ENCODE measurements at regions not wholly inside any gene's neighbourhood (a gene's known extent, or its start where the extent isn't known, plus 50 kb on each side); places are given as distances from the start of the nearest gene placed in this dataset.

DNA sequence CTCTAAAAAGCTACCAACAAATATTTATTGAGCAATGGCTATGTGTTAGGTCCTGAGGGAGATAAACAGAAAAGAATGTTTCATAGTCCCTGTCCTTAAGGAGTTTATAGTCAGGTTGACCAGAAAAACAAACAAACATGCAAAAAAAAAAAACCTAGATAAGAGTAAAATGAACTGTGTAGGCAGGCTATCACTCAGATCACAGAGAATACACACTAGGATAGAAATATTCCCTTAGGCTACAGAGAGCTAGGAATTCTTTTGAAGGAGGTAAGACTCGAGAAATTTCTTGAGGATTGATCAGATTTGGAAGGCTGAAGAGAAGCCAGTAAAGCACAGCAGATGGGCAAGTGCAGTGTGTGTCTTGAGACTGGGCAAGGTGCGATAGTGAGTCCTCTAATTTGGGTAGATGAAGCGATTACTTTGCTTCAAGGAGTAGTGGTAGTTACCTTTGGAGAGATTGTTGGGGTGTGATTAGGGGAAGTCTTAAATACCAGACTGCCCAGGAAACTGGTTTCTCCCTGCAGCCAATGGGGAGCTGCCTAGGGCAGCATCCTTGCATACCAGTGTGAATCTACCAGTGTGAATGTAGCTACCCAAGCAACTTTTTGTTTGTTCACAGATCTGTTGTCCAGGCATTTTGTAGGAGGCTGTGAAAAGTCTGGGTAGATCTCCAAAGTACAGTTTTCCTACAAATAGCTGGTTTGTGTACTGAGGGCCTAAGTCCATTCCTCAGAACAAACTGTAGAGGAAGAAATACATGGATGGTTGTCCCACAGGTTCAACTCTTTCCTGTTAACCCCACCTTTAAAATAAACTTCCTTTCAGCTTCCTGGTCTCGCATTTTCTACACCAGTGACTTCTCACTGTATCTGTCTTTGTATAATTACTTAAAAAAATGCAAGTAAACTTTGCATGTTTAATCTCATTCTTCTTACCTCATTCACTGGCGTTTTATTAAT, 314.1 kb downstream of the KLF5 start:
- TF ChIP-seq, protein P1, sequence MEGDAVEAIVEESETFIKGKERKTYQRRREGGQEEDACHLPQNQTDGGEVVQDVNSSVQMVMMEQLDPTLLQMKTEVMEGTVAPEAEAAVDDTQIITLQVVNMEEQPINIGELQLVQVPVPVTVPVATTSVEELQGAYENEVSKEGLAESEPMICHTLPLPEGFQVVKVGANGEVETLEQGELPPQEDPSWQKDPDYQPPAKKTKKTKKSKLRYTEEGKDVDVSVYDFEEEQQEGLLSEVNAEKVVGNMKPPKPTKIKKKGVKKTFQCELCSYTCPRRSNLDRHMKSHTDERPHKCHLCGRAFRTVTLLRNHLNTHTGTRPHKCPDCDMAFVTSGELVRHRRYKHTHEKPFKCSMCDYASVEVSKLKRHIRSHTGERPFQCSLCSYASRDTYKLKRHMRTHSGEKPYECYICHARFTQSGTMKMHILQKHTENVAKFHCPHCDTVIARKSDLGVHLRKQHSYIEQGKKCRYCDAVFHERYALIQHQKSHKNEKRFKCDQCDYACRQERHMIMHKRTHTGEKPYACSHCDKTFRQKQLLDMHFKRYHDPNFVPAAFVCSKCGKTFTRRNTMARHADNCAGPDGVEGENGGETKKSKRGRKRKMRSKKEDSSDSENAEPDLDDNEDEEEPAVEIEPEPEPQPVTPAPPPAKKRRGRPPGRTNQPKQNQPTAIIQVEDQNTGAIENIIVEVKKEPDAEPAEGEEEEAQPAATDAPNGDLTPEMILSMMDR (conservative IDR thresholded peaks at IDR 0.05; ENCODE audit: low read length), result no peak
- no peak for DNase-seq (ENCODE audit: low read depth)

DNA sequence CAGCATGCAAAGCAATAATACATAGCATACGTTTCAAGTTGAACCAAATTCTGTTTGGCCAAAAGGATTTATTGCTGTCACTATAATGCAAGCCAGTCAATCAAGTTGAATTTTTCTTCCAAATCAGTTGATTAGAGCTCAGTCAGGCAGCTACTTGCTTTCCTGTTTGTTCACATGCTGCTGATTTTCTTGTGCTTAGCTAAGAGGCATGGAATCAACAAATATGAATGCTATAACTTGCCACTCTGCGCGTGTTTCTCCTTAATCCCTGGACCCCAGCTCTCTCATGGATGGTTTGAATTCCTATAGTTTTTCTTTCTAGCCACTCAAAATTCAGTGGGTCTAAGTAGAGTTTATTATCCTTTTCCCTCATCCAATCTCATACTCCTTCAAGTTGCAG, 311.3 kb downstream of the KLF5 start:
- TF ChIP-seq, protein P1 (conservative IDR thresholded peaks at IDR 0.05; ENCODE audit: low read length), result no peak
- H3K4me3 ChIP-seq (ENCODE audit: low read length), result no peak overlapping the region
- no peak for DNase-seq (ENCODE audit: low read depth)

More for the DNA sequence above, 314.1 kb downstream of the KLF5 start:
- no peak overlapping the region for H3K4me3 ChIP-seq (ENCODE audit: low read length)

DNA sequence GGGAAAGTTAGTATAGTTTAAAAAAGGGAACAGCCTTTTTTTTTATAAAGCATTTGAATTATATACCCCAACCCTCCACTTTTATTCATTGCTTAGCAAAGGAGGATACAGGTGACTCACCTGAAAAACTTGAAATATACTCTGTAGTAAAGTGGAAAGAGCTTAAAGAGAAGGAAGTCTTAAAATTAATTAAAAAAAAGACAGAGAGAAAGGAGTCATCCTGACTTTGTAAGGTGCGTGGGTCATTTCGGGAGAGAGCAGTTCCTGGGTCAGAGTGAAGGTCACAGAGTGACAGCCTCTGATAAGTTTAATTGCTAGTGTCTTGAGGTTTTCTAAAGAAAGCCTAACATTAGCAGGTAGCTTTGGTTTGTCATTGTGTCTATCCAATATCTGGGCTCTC, 310.3 kb downstream of the KLF5 start:
- DNase-seq (ENCODE audit: low read depth), result no peak
- H3K4me3 ChIP-seq (ENCODE audit: low read length), result no peak overlapping the region
- TF ChIP-seq, protein P1 (conservative IDR thresholded peaks at IDR 0.05; ENCODE audit: low read length), result no peak

DNA sequence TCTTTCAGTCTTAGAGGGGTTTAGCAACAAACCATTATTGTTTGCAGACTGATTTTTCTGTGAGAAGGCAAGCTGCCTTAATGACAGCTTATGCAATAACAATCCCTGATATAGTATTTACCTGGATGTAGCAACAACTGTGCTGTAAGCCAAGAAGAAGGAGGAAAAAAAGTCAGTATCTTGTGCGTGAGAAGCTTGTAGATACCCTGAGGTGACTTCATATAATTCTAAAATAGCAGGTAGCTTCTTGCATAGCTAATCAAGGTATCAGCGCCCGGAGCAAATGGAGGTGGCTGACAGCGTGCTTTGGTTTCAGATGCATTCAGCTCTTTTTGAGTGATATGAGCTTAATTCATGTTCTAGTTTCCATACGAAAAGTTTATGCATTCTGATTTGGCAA, 309.8 kb downstream of the KLF5 start:
- no peak overlapping the region for H3K4me3 ChIP-seq (ENCODE audit: low read length)
- TF ChIP-seq, protein P1 (conservative IDR thresholded peaks at IDR 0.05; ENCODE audit: low read length), result no peak
- no peak for DNase-seq (ENCODE audit: low read depth)

DNA sequence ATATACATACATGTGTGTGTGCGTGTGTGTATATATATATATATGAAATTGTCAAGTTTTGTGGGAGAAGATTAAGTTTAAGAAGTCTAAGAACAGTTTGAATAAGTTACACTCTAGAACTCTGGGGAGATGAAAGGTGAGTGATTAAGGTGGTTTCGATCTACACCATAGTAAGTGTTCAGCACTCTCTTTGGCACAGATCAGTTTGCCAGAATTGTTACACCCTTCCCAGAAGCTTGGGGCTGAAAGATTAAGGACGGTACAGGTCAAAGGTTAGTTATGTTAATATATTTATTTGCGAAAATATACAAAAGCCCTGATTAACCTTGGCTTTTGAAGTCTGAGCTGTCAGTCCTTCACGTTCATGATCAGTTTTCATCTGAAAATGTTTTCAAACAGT, 309.1 kb downstream of the KLF5 start:
- H3K4me3 ChIP-seq (ENCODE audit: low read length), result no peak overlapping the region
- no peak for DNase-seq (ENCODE audit: low read depth)
- TF ChIP-seq, protein P1 (conservative IDR thresholded peaks at IDR 0.05; ENCODE audit: low read length), result no peak

DNA sequence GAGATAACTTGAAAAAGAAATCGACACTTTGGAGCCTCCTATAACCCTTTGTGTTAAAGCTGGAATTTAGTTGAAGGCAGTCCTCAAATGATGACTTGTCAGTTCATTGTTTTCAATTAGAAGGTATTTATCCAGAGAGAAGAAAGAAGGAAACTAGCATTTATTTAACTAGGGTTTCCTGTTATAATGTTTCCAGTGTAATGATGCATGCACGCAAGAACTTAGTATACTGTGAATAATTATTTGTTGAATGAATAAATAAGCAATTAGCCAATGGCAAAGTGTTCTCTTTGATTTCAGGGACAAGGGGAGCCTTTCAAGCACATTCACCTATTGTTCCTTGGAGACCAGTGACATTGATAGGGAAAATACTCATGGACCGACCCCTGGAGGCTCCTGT, 307.4 kb downstream of the KLF5 start:
- no peak overlapping the region for H3K4me3 ChIP-seq (ENCODE audit: low read length)
- TF ChIP-seq, protein P1 (conservative IDR thresholded peaks at IDR 0.05; ENCODE audit: low read length), result no peak
- DNase-seq (ENCODE audit: low read depth), result no peak

DNA sequence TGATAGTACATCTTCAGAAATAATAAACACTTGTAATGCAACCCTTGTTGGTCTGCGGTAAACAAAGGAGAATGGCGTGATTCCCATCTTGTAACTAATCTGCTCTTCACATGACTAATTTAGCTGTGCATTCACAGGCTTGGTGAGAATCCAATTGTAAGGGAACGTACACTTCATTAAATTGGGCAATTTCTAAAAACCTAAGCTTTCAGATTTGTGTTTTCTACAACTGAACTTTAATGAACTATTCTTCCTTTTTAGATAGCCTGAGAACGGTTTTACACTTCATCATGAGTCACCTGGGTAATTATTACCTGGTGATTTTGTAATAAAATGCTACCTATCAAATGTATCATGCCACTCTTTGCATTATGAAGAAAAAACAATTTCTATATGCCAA, 306.9 kb downstream of the KLF5 start:
- DNase-seq (ENCODE audit: low read depth), result no peak

More for the DNA sequence above, 306.9 kb downstream of the KLF5 start:
- no peak overlapping the region for H3K4me3 ChIP-seq (ENCODE audit: low read length)
- TF ChIP-seq, protein P1 (conservative IDR thresholded peaks at IDR 0.05; ENCODE audit: low read length), result no peak

All from AG10803 (cell line).